ENCODE measurements at regions not wholly inside any gene's neighbourhood (a gene's known extent, or its start where the extent isn't known, plus 50 kb on each side); places are given as distances from the start of the nearest gene placed in this dataset.

DNA sequence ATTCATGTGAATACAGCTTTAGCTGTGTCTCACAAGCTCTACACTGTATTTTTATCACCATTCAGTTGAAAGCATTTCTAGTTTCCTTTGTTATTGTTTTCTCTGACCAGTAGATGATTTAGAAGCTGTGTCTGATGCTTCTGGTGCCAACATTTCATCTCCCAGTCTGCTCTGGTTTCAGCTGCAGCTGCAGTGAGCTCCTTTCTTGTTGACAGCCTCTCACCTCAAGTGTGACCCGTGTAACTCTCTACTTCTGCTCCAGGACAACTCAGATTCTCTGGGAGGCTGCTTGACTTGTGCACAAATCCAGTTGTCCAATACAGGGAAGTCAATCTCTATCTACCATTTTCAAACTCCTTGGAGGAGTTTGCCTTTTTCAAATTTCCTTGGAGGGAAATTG is 504.8 kb downstream of the DIRAS2 start:
- DNase-seq (ENCODE audit: low spot score in 2 of 2, unreplicated experiment in 2 of 2): no peak
- TF ChIP-seq, protein P1, sequence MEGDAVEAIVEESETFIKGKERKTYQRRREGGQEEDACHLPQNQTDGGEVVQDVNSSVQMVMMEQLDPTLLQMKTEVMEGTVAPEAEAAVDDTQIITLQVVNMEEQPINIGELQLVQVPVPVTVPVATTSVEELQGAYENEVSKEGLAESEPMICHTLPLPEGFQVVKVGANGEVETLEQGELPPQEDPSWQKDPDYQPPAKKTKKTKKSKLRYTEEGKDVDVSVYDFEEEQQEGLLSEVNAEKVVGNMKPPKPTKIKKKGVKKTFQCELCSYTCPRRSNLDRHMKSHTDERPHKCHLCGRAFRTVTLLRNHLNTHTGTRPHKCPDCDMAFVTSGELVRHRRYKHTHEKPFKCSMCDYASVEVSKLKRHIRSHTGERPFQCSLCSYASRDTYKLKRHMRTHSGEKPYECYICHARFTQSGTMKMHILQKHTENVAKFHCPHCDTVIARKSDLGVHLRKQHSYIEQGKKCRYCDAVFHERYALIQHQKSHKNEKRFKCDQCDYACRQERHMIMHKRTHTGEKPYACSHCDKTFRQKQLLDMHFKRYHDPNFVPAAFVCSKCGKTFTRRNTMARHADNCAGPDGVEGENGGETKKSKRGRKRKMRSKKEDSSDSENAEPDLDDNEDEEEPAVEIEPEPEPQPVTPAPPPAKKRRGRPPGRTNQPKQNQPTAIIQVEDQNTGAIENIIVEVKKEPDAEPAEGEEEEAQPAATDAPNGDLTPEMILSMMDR (IDR thresholded peaks at IDR 0.05; ENCODE audit: unreplicated experiment): no peak
- no peak overlapping the region for H3K4me3 Mint-ChIP-seq

GRCh38 chr9:90140131-90140818 is 502.3 kb downstream of the DIRAS2 start:
- Mint-ChIP-seq H3K27me3 (ENCODE audit: low read depth) (peaks cover 12% of the 10 kb centered on the region), H3K27ac (no peak overlapping the region), H3K4me3 (no peak overlapping the region), H3K4me1 (no peaks in the 10 kb centered on the region), H3K9me3 (peaks cover under 1% of the 10 kb centered on the region), H3K36me3 (no peaks in the 10 kb centered on the region)
- no peak for DNase-seq (ENCODE audit: low spot score in 2 of 2, unreplicated experiment in 2 of 2)
- TF ChIP-seq, protein P1 (IDR thresholded peaks at IDR 0.05; ENCODE audit: unreplicated experiment): no peak

More for the DNA sequence above, 504.8 kb downstream of the DIRAS2 start:
- no peaks in the 10 kb centered on the region for H3K36me3 Mint-ChIP-seq
- H3K4me1 Mint-ChIP-seq: no peaks in the 10 kb centered on the region
- H3K9me3 Mint-ChIP-seq: no peaks in the 10 kb centered on the region
- H3K27me3 Mint-ChIP-seq (ENCODE audit: low read depth): peaks cover 17% of the 10 kb centered on the region
- no peak overlapping the region for H3K27ac Mint-ChIP-seq

DNA sequence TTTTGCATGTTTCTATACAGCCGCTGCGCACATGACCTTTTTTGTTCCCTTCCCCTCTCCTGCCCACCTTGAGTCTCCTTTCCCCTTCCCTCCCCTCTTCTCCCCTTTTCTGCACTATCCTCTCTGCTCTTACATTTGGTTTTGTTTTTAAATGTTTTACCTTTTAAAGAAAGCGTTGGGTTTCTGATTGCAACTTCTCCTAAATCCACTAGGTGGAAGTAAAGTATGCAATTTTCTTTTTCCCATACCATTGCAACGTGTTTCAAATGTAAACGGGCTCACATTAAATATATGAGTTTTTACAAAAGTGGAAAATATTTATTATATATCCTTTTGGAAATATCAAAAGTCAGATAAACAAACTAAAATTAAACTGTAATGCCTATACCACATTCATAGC is 500.9 kb downstream of the DIRAS2 start:
- peaks cover 12% of the 10 kb centered on the region for H3K9me3 Mint-ChIP-seq
- TF ChIP-seq, protein P1 (IDR thresholded peaks at IDR 0.05; ENCODE audit: unreplicated experiment): peak; percentile 54
- H3K27ac Mint-ChIP-seq: no peak overlapping the region
- peaks cover 7% of the 10 kb centered on the region for H3K27me3 Mint-ChIP-seq (ENCODE audit: low read depth)
- no peak for DNase-seq (ENCODE audit: low spot score in 2 of 2, unreplicated experiment in 2 of 2)
- H3K36me3 Mint-ChIP-seq: no peaks in the 10 kb centered on the region
- H3K4me3 Mint-ChIP-seq: no peak overlapping the region
- H3K4me1 Mint-ChIP-seq: no peaks in the 10 kb centered on the region

- Mint-ChIP-seq H3K4me3 (no peak overlapping the region), H3K9me3 (peaks cover 18% of the 10 kb centered on the region), H3K27me3 (ENCODE audit: low read depth) (peaks cover 7% of the 10 kb centered on the region), H3K4me1 (no peaks in the 10 kb centered on the region), H3K36me3 (no peaks in the 10 kb centered on the region), H3K27ac (no peak overlapping the region)
- DNase-seq (ENCODE audit: low spot score in 2 of 2, unreplicated experiment in 2 of 2): peak in 1 of 2 experiments; percentile 54
- TF ChIP-seq, protein P1 (IDR thresholded peaks at IDR 0.05; ENCODE audit: unreplicated experiment): peak; percentile 81
Measured at GRCh38 chr9:90142580-90142979, 500.0 kb downstream of the DIRAS2 start.

- Mint-ChIP-seq H3K36me3 (no peaks in the 10 kb centered on the region), H3K27me3 (ENCODE audit: low read depth) (no peaks in the 10 kb centered on the region), H3K4me1 (no peaks in the 10 kb centered on the region), H3K9me3 (peaks cover 25% of the 10 kb centered on the region), H3K27ac (no peak overlapping the region), H3K4me3 (no peak overlapping the region)
- no peak for DNase-seq (ENCODE audit: low spot score in 2 of 2, unreplicated experiment in 2 of 2)
- TF ChIP-seq, protein P1 (IDR thresholded peaks at IDR 0.05; ENCODE audit: unreplicated experiment): no peak
Measured at GRCh38 chr9:90147426-90147825, 495.2 kb downstream of the DIRAS2 start.

Measured in mesothelial cell of epicardium (in vitro differentiated cells).